ENCODE measurements at regions not wholly inside any gene's neighbourhood (a gene's known extent, or its start where the extent isn't known, plus 50 kb on each side); places are given as distances from the start of the nearest gene placed in this dataset.

DNA sequence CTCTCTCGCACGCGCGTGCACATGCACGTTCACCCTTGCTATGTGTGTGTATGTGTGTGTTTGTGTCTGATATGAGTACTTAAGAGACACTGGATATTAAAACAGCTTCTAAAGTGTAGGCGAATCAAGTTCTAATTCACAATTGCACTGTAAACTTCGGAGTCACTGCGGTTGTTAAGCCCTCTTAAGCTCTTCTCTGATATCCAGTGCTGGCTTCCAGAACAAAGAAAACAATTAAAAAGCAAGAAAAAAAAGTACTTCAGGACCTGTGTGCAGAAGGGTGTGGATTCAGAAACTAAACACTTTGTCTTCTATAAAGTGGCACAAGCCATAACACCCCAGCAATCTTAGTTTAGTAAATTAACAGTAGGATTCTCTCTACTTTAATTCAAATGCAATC, 300.2 kb downstream of the PCDH7 start:
- WGBS (ENCODE audit: missing lambda C conversion rate): 62% methylated on average over 8 of the region's 8 CpGs
- no peak overlapping the region for H3K4me3 ChIP-seq
- H3K4me2 ChIP-seq: no peak overlapping the region
- ATAC-seq (no peak), DNase-seq (ENCODE audit: low read depth in 1 of 2, low spot score in 1 of 2) (no peak), FAIRE-seq (no peak)
- H3K27ac ChIP-seq: no peak overlapping the region
- ChIA-PET POLR2A (no interaction called here), CTCF (no interaction called here)
- no peaks in the 10 kb centered on the region for H3K4me1 ChIP-seq
- no peak for TF ChIP-seq EHF (CRISPR knock-in tag; IDR thresholded peaks at IDR 0.05)
- TF ChIP-seq EHMT2 (IDR thresholded peaks at IDR 0.05; ENCODE audit: low read depth): no peak
- no peak for TF ChIP-seq FOSL2 (IDR thresholded peaks at IDR 0.05)
- TF ChIP-seq FOSL2 (CRISPR knock-in tag; IDR thresholded peaks at IDR 0.05): no peak
- TF ChIP-seq POLR2AphosphoS2 (conservative IDR thresholded peaks at IDR 0.05; ENCODE audit: low read length): no peak
- no peak for TF ChIP-seq NFE2L2 (conservative IDR thresholded peaks at IDR 0.05; ENCODE audit: low read length)
- TF ChIP-seq JUNB (IDR thresholded peaks at IDR 0.05): no peak
- TF ChIP-seq HEYL (CRISPR knock-in tag; IDR thresholded peaks at IDR 0.05): no peak
- TF ChIP-seq, protein P1, sequence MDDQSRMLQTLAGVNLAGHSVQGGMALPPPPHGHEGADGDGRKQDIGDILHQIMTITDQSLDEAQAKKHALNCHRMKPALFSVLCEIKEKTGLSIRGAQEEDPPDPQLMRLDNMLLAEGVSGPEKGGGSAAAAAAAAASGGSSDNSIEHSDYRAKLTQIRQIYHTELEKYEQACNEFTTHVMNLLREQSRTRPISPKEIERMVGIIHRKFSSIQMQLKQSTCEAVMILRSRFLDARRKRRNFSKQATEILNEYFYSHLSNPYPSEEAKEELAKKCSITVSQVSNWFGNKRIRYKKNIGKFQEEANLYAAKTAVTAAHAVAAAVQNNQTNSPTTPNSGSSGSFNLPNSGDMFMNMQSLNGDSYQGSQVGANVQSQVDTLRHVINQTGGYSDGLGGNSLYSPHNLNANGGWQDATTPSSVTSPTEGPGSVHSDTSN (IDR thresholded peaks at IDR 0.05): no peak
- TF ChIP-seq CHD4 (IDR thresholded peaks at IDR 0.05; ENCODE audit: borderline replicate concordance): no peak
- TF ChIP-seq ZSCAN20 (CRISPR knock-in tag; IDR thresholded peaks at IDR 0.05): no peak
- TF ChIP-seq ESRRA (IDR thresholded peaks at IDR 0.05; ENCODE audit: borderline replicate concordance, low read length): no peak
- no peaks in the 10 kb centered on the region for H3K9me3 ChIP-seq

DNA sequence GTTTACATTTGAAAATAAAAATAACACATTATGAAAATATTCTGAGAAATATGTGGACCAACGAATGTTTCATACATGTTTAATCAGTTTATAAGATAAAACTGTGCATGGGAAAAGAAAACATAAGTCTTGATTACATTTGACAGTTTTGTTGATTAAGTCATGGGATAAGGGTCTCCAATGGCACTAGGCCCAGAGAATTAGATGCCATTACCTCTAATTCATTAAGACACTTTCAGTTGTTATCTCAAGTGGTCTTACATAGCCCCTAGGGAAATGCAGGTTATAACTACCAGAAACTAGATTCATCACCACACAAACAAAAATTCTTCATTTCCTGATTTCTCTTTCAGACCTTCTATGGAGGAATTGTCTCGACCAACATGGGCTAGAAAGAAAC, 300.8 kb downstream of the PCDH7 start:
- CTCF ChIA-PET: no interaction called here
- no peak for ATAC-seq

DNA sequence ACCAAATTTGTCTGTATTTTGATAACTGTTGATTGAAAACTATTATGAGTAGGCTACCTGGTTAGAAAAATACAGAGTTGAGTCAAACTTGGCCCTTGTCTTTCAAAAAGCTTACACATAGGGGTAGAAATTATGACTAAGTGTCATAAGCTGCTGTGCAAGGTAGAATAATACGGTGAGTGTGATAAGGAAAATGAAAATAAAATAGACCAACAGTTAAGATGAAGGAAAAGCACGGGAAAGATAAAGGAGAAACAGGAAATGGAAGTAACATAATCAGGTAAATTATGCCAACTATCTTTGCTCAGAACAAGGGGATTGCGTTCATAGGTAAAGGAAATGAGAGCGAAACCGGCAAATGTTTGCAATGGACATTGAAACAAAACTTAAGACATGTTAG, 302.5 kb downstream of the PCDH7 start:
- Histone ChIP-seq H3K4me3 (no peak overlapping the region), H3K9me3 (no peaks in the 10 kb centered on the region), H3K4me2 (no peak overlapping the region), H3K4me1 (no peaks in the 10 kb centered on the region), H3K27ac (no peak overlapping the region)
- ChIA-PET POLR2A (no interaction called here), CTCF (no interaction called here)
- FAIRE-seq (no peak), ATAC-seq (no peak), DNase-seq (ENCODE audit: low read depth in 1 of 2, low spot score in 1 of 2) (no peak)
- WGBS (ENCODE audit: missing lambda C conversion rate): 42% methylated on average over 5 of the region's 5 CpGs
- TF ChIP-seq, protein P1 (IDR thresholded peaks at IDR 0.05): no peak
- TF ChIP-seq EHMT2 (IDR thresholded peaks at IDR 0.05; ENCODE audit: low read depth): no peak
- TF ChIP-seq ZSCAN20 (CRISPR knock-in tag; IDR thresholded peaks at IDR 0.05): no peak
- no peak for TF ChIP-seq CBX8 (IDR thresholded peaks at IDR 0.05)
- TF ChIP-seq, protein P2, sequence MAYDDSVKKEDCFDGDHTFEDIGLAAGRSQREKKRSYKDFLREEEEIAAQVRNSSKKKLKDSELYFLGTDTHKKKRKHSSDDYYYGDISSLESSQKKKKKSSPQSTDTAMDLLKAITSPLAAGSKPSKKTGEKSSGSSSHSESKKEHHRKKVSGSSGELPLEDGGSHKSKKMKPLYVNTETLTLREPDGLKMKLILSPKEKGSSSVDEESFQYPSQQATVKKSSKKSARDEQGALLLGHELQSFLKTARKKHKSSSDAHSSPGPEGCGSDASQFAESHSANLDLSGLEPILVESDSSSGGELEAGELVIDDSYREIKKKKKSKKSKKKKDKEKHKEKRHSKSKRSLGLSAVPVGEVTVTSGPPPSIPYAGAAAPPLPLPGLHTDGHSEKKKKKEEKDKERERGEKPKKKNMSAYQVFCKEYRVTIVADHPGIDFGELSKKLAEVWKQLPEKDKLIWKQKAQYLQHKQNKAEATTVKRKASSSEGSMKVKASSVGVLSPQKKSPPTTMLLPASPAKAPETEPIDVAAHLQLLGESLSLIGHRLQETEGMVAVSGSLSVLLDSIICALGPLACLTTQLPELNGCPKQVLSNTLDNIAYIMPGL (CRISPR knock-in tag; IDR thresholded peaks at IDR 0.05; ENCODE audit: borderline replicate concordance): no peak
- no peak for TF ChIP-seq HEYL (CRISPR knock-in tag; IDR thresholded peaks at IDR 0.05)
- no peak for TF ChIP-seq HOXB5 (CRISPR knock-in tag; IDR thresholded peaks at IDR 0.05)
- no peak for TF ChIP-seq ESRRA (IDR thresholded peaks at IDR 0.05; ENCODE audit: borderline replicate concordance, low read length)
- no peak for TF ChIP-seq FOSL2 (IDR thresholded peaks at IDR 0.05)
- TF ChIP-seq FOSL2 (CRISPR knock-in tag; IDR thresholded peaks at IDR 0.05): no peak
- TF ChIP-seq FOSB (CRISPR knock-in tag; IDR thresholded peaks at IDR 0.05): no peak
- no peak for TF ChIP-seq RAD21 (conservative IDR thresholded peaks at IDR 0.05 in 1 of 2, IDR thresholded peaks at IDR 0.05 in 1 of 2)
- no peak for TF ChIP-seq RFX5 (IDR thresholded peaks at IDR 0.05)
- TF ChIP-seq EHF (CRISPR knock-in tag; IDR thresholded peaks at IDR 0.05): no peak
- no peak for TF ChIP-seq NPAS2 (CRISPR knock-in tag; IDR thresholded peaks at IDR 0.05; ENCODE audit: borderline replicate concordance)
- TF ChIP-seq, protein P3, sequence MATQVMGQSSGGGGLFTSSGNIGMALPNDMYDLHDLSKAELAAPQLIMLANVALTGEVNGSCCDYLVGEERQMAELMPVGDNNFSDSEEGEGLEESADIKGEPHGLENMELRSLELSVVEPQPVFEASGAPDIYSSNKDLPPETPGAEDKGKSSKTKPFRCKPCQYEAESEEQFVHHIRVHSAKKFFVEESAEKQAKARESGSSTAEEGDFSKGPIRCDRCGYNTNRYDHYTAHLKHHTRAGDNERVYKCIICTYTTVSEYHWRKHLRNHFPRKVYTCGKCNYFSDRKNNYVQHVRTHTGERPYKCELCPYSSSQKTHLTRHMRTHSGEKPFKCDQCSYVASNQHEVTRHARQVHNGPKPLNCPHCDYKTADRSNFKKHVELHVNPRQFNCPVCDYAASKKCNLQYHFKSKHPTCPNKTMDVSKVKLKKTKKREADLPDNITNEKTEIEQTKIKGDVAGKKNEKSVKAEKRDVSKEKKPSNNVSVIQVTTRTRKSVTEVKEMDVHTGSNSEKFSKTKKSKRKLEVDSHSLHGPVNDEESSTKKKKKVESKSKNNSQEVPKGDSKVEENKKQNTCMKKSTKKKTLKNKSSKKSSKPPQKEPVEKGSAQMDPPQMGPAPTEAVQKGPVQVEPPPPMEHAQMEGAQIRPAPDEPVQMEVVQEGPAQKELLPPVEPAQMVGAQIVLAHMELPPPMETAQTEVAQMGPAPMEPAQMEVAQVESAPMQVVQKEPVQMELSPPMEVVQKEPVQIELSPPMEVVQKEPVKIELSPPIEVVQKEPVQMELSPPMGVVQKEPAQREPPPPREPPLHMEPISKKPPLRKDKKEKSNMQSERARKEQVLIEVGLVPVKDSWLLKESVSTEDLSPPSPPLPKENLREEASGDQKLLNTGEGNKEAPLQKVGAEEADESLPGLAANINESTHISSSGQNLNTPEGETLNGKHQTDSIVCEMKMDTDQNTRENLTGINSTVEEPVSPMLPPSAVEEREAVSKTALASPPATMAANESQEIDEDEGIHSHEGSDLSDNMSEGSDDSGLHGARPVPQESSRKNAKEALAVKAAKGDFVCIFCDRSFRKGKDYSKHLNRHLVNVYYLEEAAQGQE (IDR thresholded peaks at IDR 0.05): no peak

More for the DNA sequence above, 300.8 kb downstream of the PCDH7 start:
- no peak overlapping the region for H3K4me3 ChIP-seq
- no peak for DNase-seq (ENCODE audit: low read depth in 1 of 2, low spot score in 1 of 2)
- H3K4me2 ChIP-seq: no peak overlapping the region
- H3K27ac ChIP-seq: no peak overlapping the region
- TF ChIP-seq FOSL2 (IDR thresholded peaks at IDR 0.05): no peak
- no peak for TF ChIP-seq FOSL2 (CRISPR knock-in tag; IDR thresholded peaks at IDR 0.05)
- TF ChIP-seq RCOR1 (IDR thresholded peaks at IDR 0.05; ENCODE audit: low read depth, low read length): no peak
- TF ChIP-seq, protein P4, sequence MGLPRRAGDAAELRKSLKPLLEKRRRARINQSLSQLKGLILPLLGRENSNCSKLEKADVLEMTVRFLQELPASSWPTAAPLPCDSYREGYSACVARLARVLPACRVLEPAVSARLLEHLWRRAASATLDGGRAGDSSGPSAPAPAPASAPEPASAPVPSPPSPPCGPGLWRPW (IDR thresholded peaks at IDR 0.05): no peak
- TF ChIP-seq RARB (CRISPR knock-in tag; IDR thresholded peaks at IDR 0.05): no peak
- TF ChIP-seq, protein P5, sequence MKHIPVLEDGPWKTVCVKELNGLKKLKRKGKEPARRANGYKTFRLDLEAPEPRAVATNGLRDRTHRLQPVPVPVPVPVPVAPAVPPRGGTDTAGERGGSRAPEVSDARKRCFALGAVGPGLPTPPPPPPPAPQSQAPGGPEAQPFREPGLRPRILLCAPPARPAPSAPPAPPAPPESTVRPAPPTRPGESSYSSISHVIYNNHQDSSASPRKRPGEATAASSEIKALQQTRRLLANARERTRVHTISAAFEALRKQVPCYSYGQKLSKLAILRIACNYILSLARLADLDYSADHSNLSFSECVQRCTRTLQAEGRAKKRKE (CRISPR knock-in tag; IDR thresholded peaks at IDR 0.05; ENCODE audit: low read depth): no peak
- TF ChIP-seq HEYL (CRISPR knock-in tag; IDR thresholded peaks at IDR 0.05): no peak
- no peak for TF ChIP-seq NFE2L2 (conservative IDR thresholded peaks at IDR 0.05; ENCODE audit: low read length)
- no peak for TF ChIP-seq EHMT2 (IDR thresholded peaks at IDR 0.05; ENCODE audit: low read depth)
- no peak for TF ChIP-seq RFX5 (IDR thresholded peaks at IDR 0.05)
- TF ChIP-seq CBX2 (IDR thresholded peaks at IDR 0.05; ENCODE audit: borderline replicate concordance, low read depth): no peak
- no peak for TF ChIP-seq HOXA7 (CRISPR knock-in tag; IDR thresholded peaks at IDR 0.05)
- no peak for TF ChIP-seq RAD21 (conservative IDR thresholded peaks at IDR 0.05 in 1 of 2, IDR thresholded peaks at IDR 0.05 in 1 of 2)
- TF ChIP-seq EHF (CRISPR knock-in tag; IDR thresholded peaks at IDR 0.05): no peak
- POLR2A ChIA-PET: no interaction called here
- FAIRE-seq: no peak
- no peaks in the 10 kb centered on the region for H3K4me1 ChIP-seq
- H3K9me3 ChIP-seq: no peaks in the 10 kb centered on the region
- WGBS (ENCODE audit: missing lambda C conversion rate): 11% methylated on average over 2 of the region's 2 CpGs
